Psoas muscle (tissue), 7 donors: ENCODE measurements at regions not wholly inside any gene's neighbourhood (a gene's known extent, or its start where the extent isn't known, plus 50 kb on each side); places are given as distances from the start of the nearest gene placed in this dataset.

ENCODE experiments used
- ATAC-seq, 4 donors: fragments of 200-7000 bp; cut with Tn5 transposase; one replicate each; pipeline ENCODE4 v1.9.1; 2020; ENCODE audit warnings: moderate library complexity in 3 of 4, mild to moderate bottlenecking in 2 of 4
- DNase-seq, 2 donors: peaks; one replicate each; pipeline ENCODE4 v3.0.0-alpha.2; 2020
- H3K27ac ChIP-seq: fragments of 200-600 bp; one replicate; pipeline ENCODE4 v1.8.0; 2022
- H3K27me3 ChIP-seq, 3 donors: fragments of 200-600 bp in 1 of 3; one replicate each; pipeline versions ENCODE4 v1.6.1 to v1.8.0; 2013 to 2022; ENCODE audit warnings: low read length in 2 of 3, mild to moderate bottlenecking in 2 of 3, moderate library complexity in 1 of 3; ENCODE audit not compliant: insufficient read depth in 3 of 3
- H3K36me3 ChIP-seq, 2 donors: fragments of 200-600 bp in 1 of 2; one replicate each; pipeline versions ENCODE4 v1.6.1 to v1.8.0; 2013 to 2022; ENCODE audit warnings: low read depth in 1 of 2, mild to moderate bottlenecking in 1 of 2, moderate library complexity in 1 of 2; ENCODE audit not compliant: insufficient read depth in 1 of 2
- H3K4me1 ChIP-seq: fragments of 200-600 bp; one replicate; pipeline ENCODE4 v1.8.0; 2022
- H3K4me3 ChIP-seq: fragments of 200-600 bp; one replicate; pipeline ENCODE4 v1.8.0; 2022; ENCODE audit warnings: mild to moderate bottlenecking
- H3K9me3 ChIP-seq: fragments of 200-600 bp; one replicate; pipeline ENCODE4 v1.8.0; 2022
- CTCF ChIP-seq: fragments of 200-600 bp; IDR thresholded peaks from one replicate; pipeline ENCODE4 v1.8.0; 2022; ENCODE audit warnings: antibody characterized with exemption
- WGBS, 3 donors: extraction: QIAGEN DNeasy Blood & Tissue Kit; methylation state at CpG; one replicate each; pipeline versions ENCODE4 v1.1.6 to v1.1.7; 2013; 5-methylcytosine and 5-hydroxymethylcytosine counted together
- intact Hi-C, 2 donors: fragments of 100-400 bp; cut with DNase I; formaldehyde crosslinking; loops; one replicate each; pipeline versions ENCODE4 v1.11.0 to v1.14.2; 2022
- donor health status: healthy with polysubstance abuse.
- donor health status: DM: no; HTN: no; CAD: no; lungs with moderate emphysema.
- donor health status: Bipolar disorder and iron deficiency.
- donor health status: healthy.
- donor health status: DM: yes; HTN: yes; CAD: no.
- donor health status: DM: no; HTN: no; CAD: no.
- donor health status: DM: yes; HTN: yes; CAD: no.

- ATAC-seq (no peak), DNase-seq (no peak)
- Histone ChIP-seq H3K4me3 (no peak overlapping the region), H3K4me1 (no peaks in the 10 kb centered on the region), H3K9me3 (no peaks in the 10 kb centered on the region), H3K27me3 (no peaks in the 10 kb centered on the region), H3K36me3 (no peaks in the 10 kb centered on the region), H3K27ac (no peak overlapping the region)
- TF ChIP-seq CTCF = no peak
- intact Hi-C loops = no loop called here
- 63 to 85% (median 65%) methylated on average over 3 of the region's 3 CpGs for WGBS, 3 donors
Observed at GRCh38 chr3:72001758-72002157, 216.8 kb upstream of the PROK2 start.

DNA sequence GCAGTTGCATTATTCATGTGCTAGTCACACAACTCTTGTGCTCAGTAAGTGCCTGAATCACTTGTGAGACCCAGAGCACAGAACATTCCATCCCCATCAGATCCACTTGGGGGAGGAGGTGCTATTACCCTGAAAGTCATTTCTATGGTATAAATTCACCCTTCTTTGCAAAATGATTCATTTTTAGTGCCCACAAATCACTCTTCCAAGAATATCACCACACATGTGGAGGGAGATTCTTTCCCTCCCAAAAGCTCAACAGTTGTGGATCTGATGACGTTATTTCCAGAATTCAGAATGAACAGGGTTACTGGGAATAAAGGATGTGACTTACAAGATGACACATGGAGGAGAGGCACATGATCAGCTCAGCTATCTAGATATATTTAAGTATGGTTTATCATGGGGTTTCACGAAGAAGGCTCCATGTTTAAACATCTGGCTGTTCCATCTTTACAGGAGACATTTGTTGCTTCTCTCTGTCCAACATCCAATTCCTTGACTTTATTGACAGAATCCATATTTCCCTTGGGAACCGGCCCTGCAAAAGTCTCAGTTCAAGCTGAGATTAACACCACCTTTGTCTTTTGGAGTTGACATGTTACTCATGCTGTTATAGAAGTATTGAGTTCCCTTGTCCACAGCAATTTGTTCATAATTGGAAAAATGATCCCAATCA is 214.2 kb upstream of the PROK2 start:
- DNase-seq (no peak), ATAC-seq (no peak)
- WGBS, 3 donors = 69 to 73% (median 69%) methylated on average over 3 of the region's 3 CpGs
- intact Hi-C loops = no loop called here
- H3K27me3 ChIP-seq = no peaks in the 10 kb centered on the region
- no peaks in the 10 kb centered on the region for H3K36me3 ChIP-seq
- H3K4me3 ChIP-seq = no peak overlapping the region
- no peaks in the 10 kb centered on the region for H3K4me1 ChIP-seq
- TF ChIP-seq CTCF = no peak
- no peaks in the 10 kb centered on the region for H3K9me3 ChIP-seq
- no peak overlapping the region for H3K27ac ChIP-seq

DNA sequence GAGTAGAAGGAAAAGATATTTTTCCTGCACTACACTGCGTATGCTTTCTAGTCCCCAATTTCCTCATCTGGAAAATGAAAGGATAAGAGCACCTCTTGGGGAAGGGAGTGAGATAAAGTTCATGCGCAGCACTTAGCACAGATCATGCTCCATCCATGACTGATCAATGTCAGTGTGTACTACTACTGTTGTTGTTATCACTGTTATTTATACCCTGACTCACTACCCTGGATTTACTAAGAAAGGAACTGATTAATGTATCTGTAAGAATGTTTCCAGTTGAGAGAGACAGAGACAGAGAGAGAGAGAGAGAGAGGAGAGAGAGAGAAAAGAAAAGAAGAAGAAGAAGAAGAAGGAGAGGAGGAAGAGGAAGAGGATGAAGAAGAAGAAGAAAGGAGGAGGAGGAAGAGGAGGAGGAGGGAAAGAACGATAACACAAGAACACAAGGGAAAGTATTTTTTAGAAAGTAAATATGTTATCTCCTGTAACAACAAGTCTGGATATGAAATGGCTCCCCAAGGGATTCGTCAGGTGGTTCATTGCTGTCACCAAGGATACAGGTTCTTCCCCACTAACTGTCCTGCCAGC is 212.2 kb upstream of the PROK2 start:
- H3K27ac ChIP-seq = no peak overlapping the region
- ATAC-seq = no peak
- no peaks in the 10 kb centered on the region for H3K27me3 ChIP-seq
- TF ChIP-seq CTCF = no peak
- 74 to 83% (median 79%) methylated on average over 4 of the region's 4 CpGs for WGBS, 3 donors
- intact Hi-C loops = no loop called here
- H3K4me1 ChIP-seq = no peaks in the 10 kb centered on the region
- no peak overlapping the region for H3K4me3 ChIP-seq
- H3K36me3 ChIP-seq = no peaks in the 10 kb centered on the region
- no peaks in the 10 kb centered on the region for H3K9me3 ChIP-seq
- DNase-seq = no peak

GRCh38 chr3:71994906-71995305 is 210.0 kb upstream of the PROK2 start:
- Histone ChIP-seq H3K4me3 (no peak overlapping the region), H3K27me3 (no peaks in the 10 kb centered on the region), H3K27ac (no peak overlapping the region), H3K36me3 (no peaks in the 10 kb centered on the region), H3K9me3 (no peaks in the 10 kb centered on the region), H3K4me1 (no peaks in the 10 kb centered on the region)
- no peak for TF ChIP-seq CTCF
- ATAC-seq = no peak
- intact Hi-C loops = no loop called here
- no peak for DNase-seq
- WGBS, 3 donors = 44 to 47% (median 44%) methylated on average over 3 of the region's 3 CpGs

DNA sequence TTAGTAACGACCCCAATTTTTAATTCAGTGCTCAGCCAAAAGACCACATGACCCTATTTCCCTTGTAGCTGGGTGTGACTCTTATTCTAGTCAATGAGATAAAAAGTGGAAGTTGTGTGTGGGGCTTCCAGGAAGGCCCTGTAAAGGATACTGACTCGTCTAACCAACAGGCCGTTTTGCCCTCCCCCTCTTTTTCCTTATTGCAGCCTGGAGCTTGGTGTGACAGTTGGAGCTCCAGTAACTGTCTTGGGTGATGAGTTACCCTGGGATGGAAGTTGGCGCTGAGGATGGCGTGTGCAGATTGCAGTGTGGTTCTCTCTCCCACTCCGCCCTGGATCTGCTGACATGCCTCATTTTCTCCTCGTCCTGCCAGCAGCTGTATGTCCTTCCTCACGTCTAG is 209.3 kb upstream of the PROK2 start:
- no peaks in the 10 kb centered on the region for H3K9me3 ChIP-seq
- no peaks in the 10 kb centered on the region for H3K4me1 ChIP-seq
- H3K36me3 ChIP-seq = no peaks in the 10 kb centered on the region
- DNase-seq = no peak
- H3K4me3 ChIP-seq = no peak overlapping the region
- 78 to 86% (median 81%) methylated on average over 8 of the region's 8 CpGs for WGBS, 3 donors
- H3K27me3 ChIP-seq = no peaks in the 10 kb centered on the region
- no peak overlapping the region for H3K27ac ChIP-seq
- no peak for TF ChIP-seq CTCF
- intact Hi-C loops = no loop called here
- ATAC-seq = no peak
